Naive B cell (primary cell): ENCODE measurements at regions not wholly inside any gene's neighbourhood (a gene's known extent, or its start where the extent isn't known, plus 50 kb on each side); places are given as distances from the start of the nearest gene placed in this dataset.
"Not testable (repeated sequence)": the region's sequence is repeated elsewhere in the genome, so short reads cannot be mapped to it uniquely, and the experiment has no call there.

Experiments used
- ATAC-seq, 2 donors: fragments of 150-1000 bp; cut with Tn5 transposase; 2 replicates each; pipeline ENCODE4 v1.10.0; 2021; ENCODE audit warnings: low read depth in 2 of 2, mild to moderate bottlenecking in 2 of 2, moderate library complexity in 2 of 2
- DNase-seq: peaks from one replicate; pipeline ENCODE4 v3.0.0; 2022
- H3K27ac Mint-ChIP-seq, 6 donors: one replicate each; pipeline ENCODE4 v1.8.0; 2020 to 2022; ENCODE audit warnings: mild to moderate bottlenecking in 6 of 6, mixed read lengths in 6 of 6, moderate library complexity in 5 of 6, inconsistent platforms in 2 of 6
- H3K27me3 Mint-ChIP-seq, 3 donors: one replicate each; pipeline ENCODE4 v1.8.0; 2021 to 2022; ENCODE audit warnings: mixed read lengths in 3 of 3, mild to moderate bottlenecking in 1 of 3
- H3K36me3 Mint-ChIP-seq, 2 donors: one replicate each; pipeline ENCODE4 v1.8.0; 2020 to 2022; ENCODE audit warnings: mixed read lengths in 2 of 2, inconsistent platforms in 1 of 2, mild to moderate bottlenecking in 1 of 2
- H3K4me1 Mint-ChIP-seq, 3 donors: one replicate each; pipeline ENCODE4 v1.8.0; 2020 to 2022; ENCODE audit warnings: mixed read lengths in 3 of 3, inconsistent platforms in 1 of 3, mild to moderate bottlenecking in 1 of 3, moderate library complexity in 1 of 3
- H3K4me3 Mint-ChIP-seq, 8 donors: one replicate each; pipeline ENCODE4 v1.8.0; 2020 to 2022; ENCODE audit warnings: mild to moderate bottlenecking in 8 of 8, mixed read lengths in 8 of 8, moderate library complexity in 8 of 8, inconsistent platforms in 2 of 8
- H3K9me3 Mint-ChIP-seq, 7 donors: one replicate each; pipeline ENCODE4 v1.8.0; 2020 to 2022; ENCODE audit warnings: mixed read lengths in 7 of 7, mild to moderate bottlenecking in 5 of 7, inconsistent platforms in 2 of 7, moderate library complexity in 1 of 7

DNA sequence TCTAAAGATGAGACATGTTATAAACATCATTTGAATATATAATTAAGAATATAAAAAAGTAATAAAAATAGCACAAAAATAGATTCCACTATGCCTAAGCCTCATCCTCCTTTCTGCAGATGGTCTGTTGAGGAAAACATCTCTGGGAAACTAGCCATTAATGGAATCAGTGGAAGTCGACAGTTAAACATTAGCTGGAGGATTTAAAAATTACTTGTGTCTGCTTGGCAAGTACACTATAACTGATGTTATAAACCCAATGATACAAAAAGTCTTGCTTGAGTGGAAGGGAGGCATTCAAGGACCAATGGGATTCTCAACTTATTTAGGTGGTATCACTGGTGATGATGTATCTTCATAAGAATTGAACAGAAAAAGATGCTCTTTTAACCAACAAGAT, 1598.3 kb downstream of the PCDH18 start:
- Mint-ChIP-seq H3K9me3 (peaks cover 0 to 6% (median 0%) of the 10 kb centered on the region in 7 donors), H3K27me3 (no peaks in the 10 kb centered on the region), H3K4me1 (no peaks in the 10 kb centered on the region), H3K36me3 (no peaks in the 10 kb centered on the region), H3K4me3 (no peak overlapping the region), H3K27ac (no peak overlapping the region)
- DNase-seq (no peak), ATAC-seq (no peak)

DNA sequence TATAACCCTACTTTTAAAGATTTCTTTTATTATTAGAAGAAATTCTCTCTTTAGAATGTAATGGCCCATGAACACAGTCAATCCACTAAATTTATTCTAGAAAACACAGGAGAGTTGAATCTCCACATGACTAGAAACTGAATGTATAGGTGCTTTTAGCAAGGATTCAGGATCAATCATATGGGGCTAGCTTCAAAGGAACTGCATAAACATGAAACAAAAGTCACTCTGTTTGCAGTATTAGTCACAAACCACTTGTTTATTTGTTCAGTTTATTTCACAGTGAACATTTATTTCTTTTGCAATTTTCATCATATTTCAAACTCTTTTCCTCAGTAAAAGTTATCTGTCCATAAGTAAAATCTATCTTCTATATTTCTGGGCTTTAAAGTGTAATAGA, 1604.6 kb downstream of the PCDH18 start:
- Mint-ChIP-seq H3K36me3 (no peaks in the 10 kb centered on the region), H3K27me3 (no peaks in the 10 kb centered on the region), H3K4me3 (no peak overlapping the region), H3K4me1 (no peaks in the 10 kb centered on the region), H3K9me3 (peaks cover 0 to 9% (median 2%) of the 10 kb centered on the region in 7 donors), H3K27ac (no peak overlapping the region)
- ATAC-seq, result no peak
- no peak for DNase-seq

- Mint-ChIP-seq H3K27ac (no peak overlapping the region), H3K36me3 (no peaks in the 10 kb centered on the region), H3K9me3 (peaks cover 0 to 9% (median 0%) of the 10 kb centered on the region in 7 donors), H3K4me1 (no peaks in the 10 kb centered on the region), H3K4me3 (no peak overlapping the region), H3K27me3 (no peaks in the 10 kb centered on the region)
- no peak for ATAC-seq
- no peak for DNase-seq
Measured at GRCh38 chr4:135921081-135921480, 1611.2 kb downstream of the PCDH18 start.

- Mint-ChIP-seq H3K27me3 (no peaks in the 10 kb centered on the region), H3K27ac (no peak overlapping the region), H3K4me1 (no peaks in the 10 kb centered on the region), H3K9me3 (peaks cover 0 to 5% (median 0%) of the 10 kb centered on the region in 7 donors), H3K36me3 (no peaks in the 10 kb centered on the region), H3K4me3 (no peak overlapping the region)
- DNase-seq (no peak), ATAC-seq (no peak)
Measured at GRCh38 chr4:135917011-135917410, 1615.3 kb downstream of the PCDH18 start.

GRCh38 chr4:135900956-135901355, 1631.3 kb downstream of the PCDH18 start:
- ATAC-seq (no peak), DNase-seq (no peak)
- no peaks in the 10 kb centered on the region for H3K36me3 Mint-ChIP-seq
- no peaks in the 10 kb centered on the region for H3K4me1 Mint-ChIP-seq
- H3K27me3 Mint-ChIP-seq, result no peaks in the 10 kb centered on the region
- H3K4me3 Mint-ChIP-seq, result no peak overlapping the region
- H3K9me3 Mint-ChIP-seq, result peaks cover 0 to 20% (median 3%) of the 10 kb centered on the region in 7 donors
- no peak overlapping the region for H3K27ac Mint-ChIP-seq

GRCh38 chr4:135864304-135864703, 1662.7 kb upstream of the PABPC4L start:
- not testable (repeated sequence) for H3K4me1 Mint-ChIP-seq, H3K4me3 Mint-ChIP-seq, H3K36me3 Mint-ChIP-seq, DNase-seq, H3K9me3 Mint-ChIP-seq, ATAC-seq, H3K27ac Mint-ChIP-seq, H3K27me3 Mint-ChIP-seq

GRCh38 chr4:135840781-135841180, 1639.2 kb upstream of the PABPC4L start:
- ATAC-seq (no peak), DNase-seq (no peak)
- Mint-ChIP-seq H3K4me3 (no peak overlapping the region), H3K27me3 (no peaks in the 10 kb centered on the region), H3K4me1 (no peaks in the 10 kb centered on the region), H3K27ac (no peak overlapping the region), H3K9me3 (peaks cover 0 to 5% (median 0%) of the 10 kb centered on the region in 7 donors), H3K36me3 (no peaks in the 10 kb centered on the region)

DNA sequence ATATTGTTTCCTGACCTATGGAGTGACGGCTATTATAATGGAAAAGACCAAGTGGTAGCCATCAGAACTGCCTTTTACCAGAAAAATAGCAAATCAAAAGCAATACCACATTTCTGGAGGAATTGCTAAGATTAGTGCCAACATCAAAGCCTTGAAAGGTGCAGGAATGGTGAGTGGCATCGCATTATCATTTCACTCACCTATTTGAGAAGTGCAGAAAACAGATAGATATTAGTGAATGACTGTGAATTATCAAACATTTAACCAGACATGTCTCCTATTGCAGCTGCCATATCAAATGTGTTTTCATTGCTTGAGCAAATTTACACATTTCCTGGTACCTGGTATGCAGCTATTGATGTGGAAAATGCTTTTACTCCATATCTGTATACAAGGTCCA, 1638.1 kb upstream of the PABPC4L start:
- Mint-ChIP-seq H3K27me3 (no peaks in the 10 kb centered on the region), H3K4me1 (no peaks in the 10 kb centered on the region), H3K9me3 (peaks cover 0 to 5% (median 0%) of the 10 kb centered on the region in 7 donors), H3K4me3 (no peak overlapping the region), H3K27ac (no peak overlapping the region), H3K36me3 (no peaks in the 10 kb centered on the region)
- DNase-seq, result no peak
- no peak for ATAC-seq

- peaks cover 0 to 5% (median 0%) of the 10 kb centered on the region in 7 donors for H3K9me3 Mint-ChIP-seq
- no peaks in the 10 kb centered on the region for H3K4me1 Mint-ChIP-seq
- no peaks in the 10 kb centered on the region for H3K36me3 Mint-ChIP-seq
- no peak for DNase-seq
- no peak for ATAC-seq
- no peaks in the 10 kb centered on the region for H3K27me3 Mint-ChIP-seq
- H3K4me3 Mint-ChIP-seq, result no peak overlapping the region
- no peak overlapping the region for H3K27ac Mint-ChIP-seq
Measured at GRCh38 chr4:135838889-135839288, 1637.3 kb upstream of the PABPC4L start.

- no peak for ATAC-seq
- Mint-ChIP-seq H3K27me3 (no peaks in the 10 kb centered on the region), H3K4me1 (no peaks in the 10 kb centered on the region), H3K9me3 (peaks cover 0 to 4% (median 0%) of the 10 kb centered on the region in 7 donors), H3K36me3 (no peaks in the 10 kb centered on the region), H3K27ac (no peak overlapping the region), H3K4me3 (no peak overlapping the region)
- no peak for DNase-seq
Measured at GRCh38 chr4:135834471-135834870, 1632.9 kb upstream of the PABPC4L start.

GRCh38 chr4:135833529-135833928, 1631.9 kb upstream of the PABPC4L start:
- no peak for DNase-seq
- no peak overlapping the region for H3K27ac Mint-ChIP-seq
- no peaks in the 10 kb centered on the region for H3K36me3 Mint-ChIP-seq
- no peak for ATAC-seq
- H3K4me3 Mint-ChIP-seq, result no peak overlapping the region
- H3K27me3 Mint-ChIP-seq, result no peaks in the 10 kb centered on the region
- peaks cover 0 to 4% (median 0%) of the 10 kb centered on the region in 7 donors for H3K9me3 Mint-ChIP-seq
- H3K4me1 Mint-ChIP-seq, result no peaks in the 10 kb centered on the region

GRCh38 chr4:135824759-135825296, 1623.2 kb upstream of the PABPC4L start:
- peaks cover 0 to 5% (median 0%) of the 10 kb centered on the region in 7 donors for H3K9me3 Mint-ChIP-seq
- no peaks in the 10 kb centered on the region for H3K27me3 Mint-ChIP-seq
- H3K27ac Mint-ChIP-seq, result no peak overlapping the region
- no peak overlapping the region for H3K4me3 Mint-ChIP-seq
- DNase-seq (no peak), ATAC-seq (no peak)
- no peaks in the 10 kb centered on the region for H3K4me1 Mint-ChIP-seq
- H3K36me3 Mint-ChIP-seq, result no peaks in the 10 kb centered on the region

DNA sequence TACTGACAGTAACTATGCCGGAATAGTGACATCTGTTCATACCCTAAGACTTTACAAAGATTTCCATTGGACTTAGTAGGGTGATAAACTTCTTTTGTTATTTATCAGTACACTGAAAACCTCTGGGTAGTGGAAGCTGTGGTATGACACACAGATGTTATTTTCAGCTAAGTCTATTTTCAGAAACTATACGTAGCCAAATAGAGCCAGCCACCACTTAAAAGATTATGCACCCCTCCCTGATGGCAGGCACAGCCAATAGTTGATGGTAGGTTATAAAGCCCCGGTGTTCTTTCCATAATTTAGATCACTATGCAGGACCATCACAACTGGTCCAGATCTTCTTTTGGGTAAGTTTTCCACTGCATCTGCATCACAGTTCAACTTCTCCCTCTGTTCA, 1603.2 kb upstream of the PABPC4L start:
- Mint-ChIP-seq H3K36me3 (no peaks in the 10 kb centered on the region), H3K4me1 (no peaks in the 10 kb centered on the region), H3K27ac (no peak overlapping the region), H3K4me3 (no peak overlapping the region), H3K27me3 (no peaks in the 10 kb centered on the region), H3K9me3 (no peaks in the 10 kb centered on the region)
- no peak for ATAC-seq
- DNase-seq, result no peak

DNA sequence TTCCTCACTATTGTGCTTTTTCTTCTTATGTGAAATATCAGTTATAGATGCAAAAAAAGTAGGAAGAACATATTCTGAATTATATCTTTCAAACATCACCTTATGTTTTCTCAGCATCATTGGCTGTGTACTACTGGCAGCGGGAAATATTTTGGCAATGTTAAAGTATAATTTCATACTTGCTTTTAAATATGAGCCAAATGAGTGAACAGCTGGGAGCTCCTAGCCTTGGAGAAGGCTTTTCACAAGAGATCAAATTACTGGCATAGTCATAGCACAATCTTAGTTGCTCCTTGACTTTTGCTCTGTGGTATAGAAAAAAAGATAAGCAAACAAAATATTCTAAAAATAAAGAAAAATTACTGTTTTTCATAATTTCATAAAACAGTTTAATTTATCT, 1575.8 kb upstream of the PABPC4L start:
- DNase-seq (no peak), ATAC-seq (no peak)
- no peaks in the 10 kb centered on the region for H3K36me3 Mint-ChIP-seq
- H3K4me3 Mint-ChIP-seq, result no peak overlapping the region
- H3K4me1 Mint-ChIP-seq, result no peaks in the 10 kb centered on the region
- H3K27me3 Mint-ChIP-seq, result no peaks in the 10 kb centered on the region
- H3K27ac Mint-ChIP-seq, result no peak overlapping the region
- peaks cover 0 to 9% (median 2%) of the 10 kb centered on the region in 7 donors for H3K9me3 Mint-ChIP-seq

DNA sequence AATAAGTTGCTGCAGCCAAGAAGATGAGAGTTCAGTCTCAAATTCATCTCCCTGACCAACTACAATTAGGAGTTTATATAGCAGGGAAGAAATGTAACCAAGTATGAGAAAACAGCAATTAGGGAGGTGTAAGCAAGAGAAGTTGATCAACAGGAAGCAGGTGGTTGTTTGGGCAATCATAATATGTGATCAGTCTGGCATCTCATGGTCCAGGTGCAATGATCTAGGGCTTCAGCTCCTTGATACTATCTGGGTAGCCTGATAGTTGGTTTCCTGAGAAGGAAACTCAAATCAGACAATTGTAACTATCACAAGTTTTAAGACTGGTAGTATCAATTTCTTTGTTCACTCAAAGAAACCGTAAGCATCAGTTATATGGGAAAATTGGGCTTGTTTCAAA, 1574.3 kb upstream of the PABPC4L start:
- Mint-ChIP-seq H3K4me3 (no peak overlapping the region), H3K27me3 (no peaks in the 10 kb centered on the region), H3K4me1 (no peaks in the 10 kb centered on the region), H3K9me3 (peaks cover 0 to 9% (median 4%) of the 10 kb centered on the region in 7 donors), H3K36me3 (no peaks in the 10 kb centered on the region), H3K27ac (no peak overlapping the region)
- DNase-seq (no peak), ATAC-seq (no peak)
